ENCODE measurements at regions not wholly inside any gene's neighbourhood (a gene's known extent, or its start where the extent isn't known, plus 50 kb on each side); places are given as distances from the start of the nearest gene placed in this dataset.

GRCh38 chr12:45663455-45663854 is 66.1 kb upstream of the ARID2 start:
- no peak overlapping the region for H3K4me3 ChIP-seq (ENCODE audit: low read depth, low read length)
- no peak for TF ChIP-seq CTCF (conservative IDR thresholded peaks at IDR 0.05; ENCODE audit: low read depth, low read length)
- DNase-seq (ENCODE audit: low read depth), result no peak

GRCh38 chr12:45665941-45666340 is 63.6 kb upstream of the ARID2 start:
- TF ChIP-seq CTCF (conservative IDR thresholded peaks at IDR 0.05; ENCODE audit: low read depth, low read length), result no peak
- no peak overlapping the region for H3K4me3 ChIP-seq (ENCODE audit: low read depth, low read length)
- DNase-seq (ENCODE audit: low read depth), result no peak

GRCh38 chr12:45666396-45666795 is 63.1 kb upstream of the ARID2 start:
- H3K4me3 ChIP-seq (ENCODE audit: low read depth, low read length), result no peak overlapping the region
- no peak for TF ChIP-seq CTCF (conservative IDR thresholded peaks at IDR 0.05; ENCODE audit: low read depth, low read length)
- DNase-seq (ENCODE audit: low read depth), result no peak

GRCh38 chr12:45666816-45667215 is 62.7 kb upstream of the ARID2 start:
- no peak overlapping the region for H3K4me3 ChIP-seq (ENCODE audit: low read depth, low read length)
- TF ChIP-seq CTCF (conservative IDR thresholded peaks at IDR 0.05; ENCODE audit: low read depth, low read length), result no peak
- DNase-seq (ENCODE audit: low read depth), result no peak

GRCh38 chr12:45667761-45668160 is 61.7 kb upstream of the ARID2 start:
- TF ChIP-seq CTCF (conservative IDR thresholded peaks at IDR 0.05; ENCODE audit: low read depth, low read length), result no peak

GRCh38 chr12:45668641-45669040 is 60.9 kb upstream of the ARID2 start:
- no peak for DNase-seq (ENCODE audit: low read depth)
- no peak overlapping the region for H3K4me3 ChIP-seq (ENCODE audit: low read depth, low read length)
- no peak for TF ChIP-seq CTCF (conservative IDR thresholded peaks at IDR 0.05; ENCODE audit: low read depth, low read length)

More at GRCh38 chr12:45667761-45668160, 61.7 kb upstream of the ARID2 start:
- DNase-seq (ENCODE audit: low read depth), result no peak
- H3K4me3 ChIP-seq (ENCODE audit: low read depth, low read length), result no peak overlapping the region

GRCh38 chr12:45669093-45669492 is 60.4 kb upstream of the ARID2 start:
- no peak for TF ChIP-seq CTCF (conservative IDR thresholded peaks at IDR 0.05; ENCODE audit: low read depth, low read length)

More at GRCh38 chr12:45669093-45669492, 60.4 kb upstream of the ARID2 start:
- peak; percentile 15 for DNase-seq (ENCODE audit: low read depth)
- H3K4me3 ChIP-seq (ENCODE audit: low read depth, low read length), result no peak overlapping the region
